Stimulated activated naive B cell treated with anti-CD40 and anti-IgM and Interleukin-4, amounts not matched to agents 10 μg/mL and 1 μg/mL and 100 μg/mL, for 72 hours (primary cell): ENCODE measurements at regions not wholly inside any gene's neighbourhood (a gene's known extent, or its start where the extent isn't known, plus 50 kb on each side); places are given as distances from the start of the nearest gene placed in this dataset.

Experiments
- ATAC-seq, 2 donors: fragments of 150-1000 bp; cut with Tn5 transposase; replicated peaks; 2 replicates each; pipeline ENCODE4 v1.10.0; 2021; ENCODE audit warnings: moderate library complexity in 1 of 2
- DNase-seq: peaks from one replicate; pipeline ENCODE4 v3.0.0; 2021
- H3K27ac Mint-ChIP-seq: one replicate; pipeline ENCODE4 v1.8.0; 2022; ENCODE audit warnings: mild to moderate bottlenecking, mixed read lengths
- H3K27me3 Mint-ChIP-seq, 2 donors: one replicate each; pipeline ENCODE4 v1.8.0; 2022; ENCODE audit warnings: mixed read lengths in 2 of 2
- H3K36me3 Mint-ChIP-seq, 2 donors: one replicate each; pipeline ENCODE4 v1.8.0; 2022; ENCODE audit warnings: mixed read lengths in 2 of 2, mild to moderate bottlenecking in 1 of 2
- H3K4me1 Mint-ChIP-seq, 2 donors: one replicate each; pipeline ENCODE4 v1.8.0; 2022; ENCODE audit warnings: mixed read lengths in 2 of 2, mild to moderate bottlenecking in 1 of 2
- H3K4me3 Mint-ChIP-seq, 2 donors: one replicate each; pipeline ENCODE4 v1.8.0; 2022; ENCODE audit warnings: mild to moderate bottlenecking in 2 of 2, mixed read lengths in 2 of 2, moderate library complexity in 1 of 2
- H3K9me3 Mint-ChIP-seq, 2 donors: one replicate each; pipeline ENCODE4 v1.8.0; 2022; ENCODE audit warnings: mixed read lengths in 2 of 2, mild to moderate bottlenecking in 1 of 2

DNA sequence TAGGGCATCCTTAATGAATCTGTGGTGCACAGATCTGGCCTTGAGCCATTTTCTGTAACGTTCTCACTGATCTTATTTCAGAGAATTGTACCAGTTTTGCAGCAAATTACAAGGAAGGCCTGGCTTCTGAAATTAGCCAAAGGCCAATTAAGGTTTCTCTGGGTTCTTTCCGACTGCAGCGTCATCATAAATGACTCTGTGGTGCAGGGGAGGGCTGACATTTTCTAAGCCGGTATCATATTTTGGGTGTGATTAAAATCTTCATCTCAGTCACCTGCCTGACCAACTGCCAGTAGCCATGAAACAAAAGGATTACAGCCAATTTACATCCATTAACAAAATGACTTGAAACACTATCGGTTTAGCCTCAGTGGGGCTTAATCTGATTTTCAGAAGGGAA is 363.7 kb downstream of the ADRA2A start:
- no peaks in the 10 kb centered on the region for H3K36me3 Mint-ChIP-seq
- peaks cover 5 to 10% of the 10 kb centered on the region in 2 donors for H3K27me3 Mint-ChIP-seq
- no peak overlapping the region for H3K4me3 Mint-ChIP-seq
- ATAC-seq (no peak), DNase-seq (no peak)
- peaks cover 0 to 5% of the 10 kb centered on the region in 2 donors for H3K9me3 Mint-ChIP-seq
- no peak overlapping the region for H3K27ac Mint-ChIP-seq
- no peaks in the 10 kb centered on the region for H3K4me1 Mint-ChIP-seq

DNA sequence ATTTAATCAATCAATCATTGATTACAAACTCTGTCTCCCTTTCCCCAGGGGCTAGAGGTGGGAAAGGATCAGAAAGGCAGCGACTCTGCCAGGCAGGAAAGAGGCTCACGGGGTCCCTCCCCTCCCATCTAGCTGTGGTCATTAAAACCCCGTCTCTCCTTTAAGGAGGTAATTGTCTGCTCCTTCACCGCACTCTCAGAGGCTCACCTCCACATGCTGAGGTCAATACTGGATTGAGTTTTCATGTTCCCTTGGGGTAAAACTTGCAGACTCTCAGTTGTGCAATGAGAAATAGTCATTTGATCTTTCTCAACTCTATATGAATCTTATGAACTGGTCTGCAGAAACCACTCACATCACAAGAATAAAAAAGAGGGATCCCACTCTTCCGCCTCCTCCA is 368.8 kb downstream of the ADRA2A start:
- no peak for ATAC-seq
- no peaks in the 10 kb centered on the region for H3K36me3 Mint-ChIP-seq
- no peak for DNase-seq
- no peak overlapping the region for H3K4me3 Mint-ChIP-seq
- H3K9me3 Mint-ChIP-seq, result peaks cover 13 to 15% of the 10 kb centered on the region in 2 donors
- no peak overlapping the region for H3K27ac Mint-ChIP-seq
- H3K27me3 Mint-ChIP-seq, result peaks cover 0 to 16% of the 10 kb centered on the region in 2 donors
- no peaks in the 10 kb centered on the region for H3K4me1 Mint-ChIP-seq

DNA sequence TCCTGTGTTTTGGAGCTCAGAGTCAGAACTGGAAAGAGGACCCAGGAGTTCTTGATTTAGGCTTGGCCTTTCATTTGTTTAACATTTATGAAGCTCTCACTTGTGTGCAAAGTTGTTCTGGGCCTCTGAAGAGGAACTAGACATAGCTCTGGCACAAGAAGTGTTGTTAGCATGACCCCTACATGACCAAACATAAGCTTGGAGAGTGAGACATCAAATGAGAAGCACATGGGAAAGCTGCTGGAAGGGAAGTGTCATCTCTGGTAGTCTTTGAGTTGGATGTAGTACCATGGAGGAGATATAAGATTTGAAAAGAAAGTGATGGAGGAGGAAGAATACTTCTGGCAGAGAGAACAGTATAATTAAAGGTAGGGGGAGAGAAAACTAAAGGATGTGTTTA is 370.1 kb downstream of the ADRA2A start:
- peaks cover 12 to 15% of the 10 kb centered on the region in 2 donors for H3K9me3 Mint-ChIP-seq
- no peaks in the 10 kb centered on the region for H3K36me3 Mint-ChIP-seq
- no peaks in the 10 kb centered on the region for H3K4me1 Mint-ChIP-seq

DNA sequence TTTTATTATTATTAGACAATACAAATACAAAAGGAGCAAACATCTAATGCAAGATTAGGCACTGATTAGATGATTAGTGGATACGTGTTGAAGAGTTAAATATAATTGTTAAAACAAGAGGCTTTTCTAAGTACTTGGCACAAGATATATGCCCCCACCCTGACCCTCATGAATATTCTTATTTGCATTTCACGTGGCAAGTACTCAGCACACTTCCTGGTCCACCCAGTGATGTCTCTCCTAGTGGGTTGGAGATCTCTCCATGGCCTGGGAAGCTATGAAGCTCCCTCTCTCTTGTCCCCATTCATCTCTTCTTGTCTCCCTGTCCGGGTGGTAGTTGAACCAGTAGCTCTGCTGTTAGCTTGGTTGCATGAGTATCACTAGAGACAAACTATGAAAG is 375.3 kb downstream of the ADRA2A start:
- Mint-ChIP-seq H3K27me3 (peaks cover 0 to 15% of the 10 kb centered on the region in 2 donors), H3K4me1 (no peaks in the 10 kb centered on the region), H3K9me3 (peaks cover 11 to 15% of the 10 kb centered on the region in 2 donors), H3K36me3 (no peaks in the 10 kb centered on the region), H3K4me3 (no peak overlapping the region), H3K27ac (no peak overlapping the region)
- DNase-seq (no peak), ATAC-seq (no peak)

More for the DNA sequence above, 370.1 kb downstream of the ADRA2A start:
- no peak for DNase-seq
- Mint-ChIP-seq H3K27me3 (peaks cover 0 to 12% of the 10 kb centered on the region in 2 donors), H3K27ac (no peak overlapping the region), H3K4me3 (no peak overlapping the region)
- no peak for ATAC-seq

DNA sequence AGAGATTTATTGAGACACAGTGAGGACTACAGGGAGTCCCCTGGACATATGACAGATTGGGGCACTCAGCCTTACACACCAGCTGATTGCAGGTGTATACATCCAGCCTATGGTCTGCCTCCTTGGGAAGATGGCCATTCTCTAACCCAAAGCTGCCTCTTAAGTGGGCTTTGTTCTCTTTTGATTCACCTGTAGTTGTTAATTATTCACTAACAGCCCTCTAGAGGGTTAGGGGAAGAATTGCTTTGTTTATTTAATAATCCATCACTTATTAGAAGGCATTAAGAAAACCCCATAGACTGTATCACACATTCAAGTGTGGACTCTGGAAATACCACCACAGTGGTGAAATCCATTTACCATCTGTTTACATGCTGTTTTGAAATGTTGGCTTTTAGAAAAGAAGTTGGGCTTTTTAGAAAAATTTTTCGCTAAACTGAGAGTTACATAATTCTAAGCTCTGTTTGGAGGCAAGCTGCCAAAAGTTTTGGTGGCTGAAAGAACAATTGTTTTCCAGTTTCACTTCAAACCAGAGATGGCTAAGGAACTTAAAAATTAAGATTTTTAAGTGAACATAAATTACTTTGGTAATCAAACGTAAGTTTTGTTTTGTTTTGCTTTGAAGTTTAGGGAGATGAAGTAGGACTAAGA is 379.1 kb downstream of the ADRA2A start:
- peaks cover 5 to 9% of the 10 kb centered on the region in 2 donors for H3K27me3 Mint-ChIP-seq
- no peak overlapping the region for H3K27ac Mint-ChIP-seq
- DNase-seq, result no peak
- H3K4me3 Mint-ChIP-seq, result no peak overlapping the region
- H3K9me3 Mint-ChIP-seq, result peaks cover 3 to 5% of the 10 kb centered on the region in 2 donors
- no peak for ATAC-seq
- no peaks in the 10 kb centered on the region for H3K4me1 Mint-ChIP-seq
- no peaks in the 10 kb centered on the region for H3K36me3 Mint-ChIP-seq

DNA sequence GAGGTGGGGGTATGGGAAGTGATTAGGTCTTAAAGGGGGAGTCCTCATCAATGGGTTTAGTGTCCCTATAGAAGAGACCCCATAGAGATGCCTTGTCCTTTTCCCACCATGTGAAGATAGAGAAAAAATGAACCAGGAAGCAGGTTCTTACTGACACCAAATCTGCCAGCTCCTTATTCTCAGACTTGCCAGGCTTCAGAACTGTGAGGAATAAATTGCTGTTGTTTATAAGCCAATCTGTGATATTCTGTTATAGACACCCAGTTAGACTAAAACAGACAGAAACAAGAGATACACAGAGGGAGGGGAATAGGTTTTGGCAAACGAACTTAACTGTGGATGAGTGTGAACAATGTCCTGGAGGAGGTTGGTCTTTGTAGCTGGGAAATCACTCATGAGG is 381.4 kb downstream of the ADRA2A start:
- no peak overlapping the region for H3K27ac Mint-ChIP-seq
- DNase-seq, result no peak
- H3K4me3 Mint-ChIP-seq, result no peak overlapping the region
- H3K4me1 Mint-ChIP-seq, result no peaks in the 10 kb centered on the region
- H3K27me3 Mint-ChIP-seq, result peaks cover 9 to 10% of the 10 kb centered on the region in 2 donors
- H3K36me3 Mint-ChIP-seq, result peaks cover 0 to 4% of the 10 kb centered on the region in 2 donors
- ATAC-seq, result no peak
- peaks cover 13 to 20% of the 10 kb centered on the region in 2 donors for H3K9me3 Mint-ChIP-seq

DNA sequence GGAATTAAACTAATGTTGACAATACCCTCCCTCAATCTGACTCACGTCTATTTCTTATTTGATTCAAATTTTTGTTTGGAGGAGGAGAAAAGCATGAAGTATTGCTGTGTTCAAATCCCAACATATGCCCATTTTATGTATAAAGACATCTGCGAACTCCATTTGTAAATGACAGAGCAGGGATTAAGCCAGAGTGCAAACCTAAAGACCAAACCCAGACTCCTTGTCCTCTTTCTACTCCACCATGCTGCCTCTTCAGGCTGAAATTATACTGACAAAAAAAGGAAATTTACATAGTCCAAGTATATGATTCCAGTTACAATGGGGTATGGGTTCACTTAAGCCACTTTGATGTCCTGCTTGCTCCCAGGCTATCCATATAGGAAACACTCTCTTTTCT is 383.1 kb downstream of the ADRA2A start:
- no peak for ATAC-seq
- Mint-ChIP-seq H3K4me3 (no peak overlapping the region), H3K27me3 (peaks cover 6 to 10% of the 10 kb centered on the region in 2 donors), H3K36me3 (peaks cover 0 to 4% of the 10 kb centered on the region in 2 donors), H3K27ac (no peak overlapping the region), H3K4me1 (no peaks in the 10 kb centered on the region), H3K9me3 (peaks cover 11 to 18% of the 10 kb centered on the region in 2 donors)
- no peak for DNase-seq

DNA sequence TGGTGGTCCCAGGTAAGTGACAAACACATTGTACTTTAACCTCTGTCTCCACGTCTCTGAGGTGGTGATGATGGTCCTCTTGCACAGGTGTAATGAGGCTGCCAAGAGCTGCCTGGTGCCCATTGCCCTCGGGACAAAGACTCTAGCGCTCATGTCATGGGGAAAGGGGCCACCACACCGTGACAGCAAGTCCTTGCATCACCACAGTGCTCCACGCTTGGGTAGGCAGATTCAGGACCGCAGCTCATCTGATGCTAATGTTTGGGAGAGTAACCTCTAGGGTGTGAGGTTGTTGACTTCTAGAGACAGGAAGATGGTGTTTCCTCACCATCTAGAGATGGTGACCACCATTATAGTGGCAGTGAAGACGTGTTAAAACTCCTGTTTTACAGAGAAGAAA is 395.6 kb downstream of the ADRA2A start:
- ATAC-seq (no peak), DNase-seq (no peak)
- Mint-ChIP-seq H3K9me3 (no peaks in the 10 kb centered on the region), H3K36me3 (no peaks in the 10 kb centered on the region), H3K27ac (no peak overlapping the region), H3K27me3 (peaks cover 0 to 4% of the 10 kb centered on the region in 2 donors), H3K4me1 (no peaks in the 10 kb centered on the region), H3K4me3 (no peak overlapping the region)

DNA sequence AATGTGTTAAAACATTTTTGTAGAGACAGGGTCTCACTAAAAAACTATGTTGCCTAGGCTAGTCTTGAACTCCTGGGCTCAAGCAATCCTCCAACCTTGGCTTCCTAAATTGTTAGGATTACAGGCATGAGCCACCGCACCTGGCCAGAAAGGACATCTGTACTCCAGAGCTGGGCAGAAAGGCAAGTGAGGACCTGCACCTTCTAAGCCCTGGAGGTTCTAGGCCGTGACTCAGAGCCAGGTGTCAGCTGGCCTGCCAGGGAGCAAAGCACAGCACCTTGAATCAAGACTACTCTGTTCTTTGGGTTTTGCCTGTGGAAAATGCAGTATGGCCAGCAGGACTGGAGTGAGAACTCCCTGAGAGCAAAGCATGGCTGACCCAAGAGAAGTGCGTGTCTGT is 396.5 kb downstream of the ADRA2A start:
- ATAC-seq, result no peak

DNA sequence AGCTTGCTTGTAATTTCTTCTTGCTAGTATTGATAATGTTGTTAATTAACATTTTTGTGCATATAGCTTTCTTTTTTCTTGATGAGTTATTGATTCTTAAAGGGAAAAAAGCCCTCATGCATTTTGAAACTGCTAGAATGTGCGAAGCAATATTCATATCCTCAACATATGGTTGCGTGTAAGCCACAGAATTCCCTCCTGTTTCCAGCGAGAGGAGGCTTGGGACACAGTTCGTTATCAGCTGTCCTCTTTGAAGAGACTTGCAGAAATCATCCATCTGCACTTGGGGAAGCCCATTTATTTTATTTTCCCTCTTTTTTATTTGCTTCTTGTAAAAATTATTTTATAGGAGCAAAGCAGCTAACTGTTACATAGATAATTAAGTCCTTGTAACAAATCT is 398.0 kb downstream of the ADRA2A start:
- Mint-ChIP-seq H3K27ac (no peak overlapping the region), H3K4me3 (no peak overlapping the region), H3K36me3 (no peaks in the 10 kb centered on the region), H3K27me3 (peaks cover 4 to 5% of the 10 kb centered on the region in 2 donors), H3K9me3 (no peaks in the 10 kb centered on the region), H3K4me1 (no peaks in the 10 kb centered on the region)
- DNase-seq (no peak), ATAC-seq (no peak)

More for the DNA sequence above, 396.5 kb downstream of the ADRA2A start:
- no peaks in the 10 kb centered on the region for H3K9me3 Mint-ChIP-seq
- no peak for DNase-seq
- H3K4me3 Mint-ChIP-seq, result no peak overlapping the region
- no peaks in the 10 kb centered on the region for H3K36me3 Mint-ChIP-seq
- H3K27me3 Mint-ChIP-seq, result peaks cover 0 to 4% of the 10 kb centered on the region in 2 donors
- H3K4me1 Mint-ChIP-seq, result no peaks in the 10 kb centered on the region
- H3K27ac Mint-ChIP-seq, result no peak overlapping the region

DNA sequence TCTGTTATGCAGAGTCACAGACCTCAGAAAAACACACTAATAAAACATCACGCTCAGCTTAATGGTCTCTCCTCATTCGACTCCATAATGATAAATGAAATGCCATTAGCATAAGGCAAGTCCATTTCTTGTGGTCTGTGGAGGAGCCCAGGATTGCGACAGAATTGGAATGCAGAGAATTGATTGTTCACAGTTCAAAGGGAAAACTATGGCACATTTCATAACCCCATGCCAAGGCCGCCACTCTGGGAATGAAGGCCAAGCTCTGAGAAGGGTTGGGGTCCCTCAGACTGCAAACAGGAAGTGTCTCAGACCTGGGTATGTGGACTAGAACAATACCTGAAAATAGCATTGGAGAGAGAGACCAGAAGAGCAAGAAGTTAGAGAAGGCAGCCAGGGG is 398.9 kb downstream of the ADRA2A start:
- H3K9me3 Mint-ChIP-seq, result no peaks in the 10 kb centered on the region
- peaks cover 4 to 5% of the 10 kb centered on the region in 2 donors for H3K27me3 Mint-ChIP-seq
- H3K27ac Mint-ChIP-seq, result no peak overlapping the region
- no peak overlapping the region for H3K4me3 Mint-ChIP-seq
- H3K36me3 Mint-ChIP-seq, result no peaks in the 10 kb centered on the region
- ATAC-seq (no peak), DNase-seq (no peak)
- no peaks in the 10 kb centered on the region for H3K4me1 Mint-ChIP-seq

DNA sequence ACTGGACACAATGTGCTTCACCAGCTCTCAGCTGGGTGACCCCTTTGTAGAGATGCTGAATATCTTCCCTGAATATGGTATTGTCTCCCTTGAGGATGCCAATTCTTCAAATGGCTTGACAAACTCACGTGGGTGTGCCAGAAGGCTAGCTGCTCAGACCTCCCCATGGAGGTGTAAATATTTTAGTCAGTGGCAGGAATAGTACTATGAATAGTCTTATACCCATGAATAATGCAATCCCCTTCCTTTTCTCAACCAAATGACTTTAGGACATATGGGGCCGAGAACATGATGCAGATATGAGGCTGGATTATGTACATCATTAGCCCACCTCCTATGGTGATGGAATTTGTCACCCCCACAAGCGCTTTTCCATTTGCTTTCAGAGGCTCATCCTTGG is 401.8 kb downstream of the ADRA2A start:
- no peaks in the 10 kb centered on the region for H3K9me3 Mint-ChIP-seq
- ATAC-seq (no peak), DNase-seq (no peak)
- no peaks in the 10 kb centered on the region for H3K36me3 Mint-ChIP-seq
- H3K4me1 Mint-ChIP-seq, result no peaks in the 10 kb centered on the region
- no peak overlapping the region for H3K4me3 Mint-ChIP-seq
- peaks cover 0 to 5% of the 10 kb centered on the region in 2 donors for H3K27me3 Mint-ChIP-seq
- H3K27ac Mint-ChIP-seq, result no peak overlapping the region

DNA sequence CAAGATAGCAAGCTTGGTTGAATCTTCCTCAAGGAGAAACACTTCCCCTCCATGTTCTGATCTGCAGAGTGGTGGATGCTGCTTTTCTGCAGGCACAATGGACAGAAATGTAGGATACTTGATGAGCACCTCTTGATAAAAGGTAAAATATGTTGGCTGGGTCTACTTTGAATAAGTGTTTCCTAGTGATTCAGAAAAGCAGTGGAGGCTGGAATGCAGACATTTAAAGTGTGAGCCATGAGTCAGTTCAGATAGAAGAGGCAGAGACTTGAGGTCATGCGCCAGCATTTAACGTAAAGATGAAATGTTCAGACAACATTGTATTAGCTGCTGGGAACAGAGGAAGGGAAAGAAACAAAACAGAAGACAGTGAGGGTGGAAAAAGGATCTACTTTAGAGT is 403.1 kb downstream of the ADRA2A start:
- H3K9me3 Mint-ChIP-seq, result no peaks in the 10 kb centered on the region
- no peaks in the 10 kb centered on the region for H3K36me3 Mint-ChIP-seq
- no peaks in the 10 kb centered on the region for H3K4me1 Mint-ChIP-seq
- H3K27me3 Mint-ChIP-seq, result peaks cover 0 to 5% of the 10 kb centered on the region in 2 donors
- DNase-seq, result no peak
- no peak for ATAC-seq
- no peak overlapping the region for H3K27ac Mint-ChIP-seq
- H3K4me3 Mint-ChIP-seq, result no peak overlapping the region

DNA sequence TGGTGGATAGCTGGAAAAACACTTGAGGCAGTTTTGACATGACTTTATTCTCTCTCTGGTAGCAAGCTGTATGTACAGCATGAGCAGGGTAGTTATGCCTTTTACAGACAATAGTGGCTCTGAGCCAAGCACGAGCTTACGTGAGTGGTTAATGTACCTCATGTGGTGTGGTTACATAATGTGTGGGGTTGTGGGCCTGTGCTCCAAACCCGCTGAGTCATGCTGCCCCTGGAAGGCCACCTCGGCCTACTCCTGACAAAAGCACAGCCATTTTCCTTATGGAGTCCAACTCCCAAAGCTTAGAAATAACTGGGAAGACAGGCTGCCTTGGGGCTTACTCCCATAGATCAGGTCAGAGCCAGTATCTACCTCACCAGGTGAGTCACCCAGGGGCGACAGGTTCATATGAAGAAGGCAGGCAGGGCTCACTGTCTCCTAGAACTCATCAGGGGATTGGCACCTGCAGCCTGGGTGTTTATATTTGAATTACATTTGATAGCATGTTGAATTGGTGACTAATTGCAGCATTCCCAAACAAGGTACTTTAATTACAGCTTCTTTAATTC is 404.5 kb downstream of the ADRA2A start:
- H3K27ac Mint-ChIP-seq, result no peak overlapping the region
- no peak overlapping the region for H3K4me3 Mint-ChIP-seq
- H3K27me3 Mint-ChIP-seq, result peaks cover 0 to 5% of the 10 kb centered on the region in 2 donors
- ATAC-seq (no peak), DNase-seq (no peak)
- H3K36me3 Mint-ChIP-seq, result no peaks in the 10 kb centered on the region
- no peaks in the 10 kb centered on the region for H3K9me3 Mint-ChIP-seq
- H3K4me1 Mint-ChIP-seq, result no peaks in the 10 kb centered on the region

DNA sequence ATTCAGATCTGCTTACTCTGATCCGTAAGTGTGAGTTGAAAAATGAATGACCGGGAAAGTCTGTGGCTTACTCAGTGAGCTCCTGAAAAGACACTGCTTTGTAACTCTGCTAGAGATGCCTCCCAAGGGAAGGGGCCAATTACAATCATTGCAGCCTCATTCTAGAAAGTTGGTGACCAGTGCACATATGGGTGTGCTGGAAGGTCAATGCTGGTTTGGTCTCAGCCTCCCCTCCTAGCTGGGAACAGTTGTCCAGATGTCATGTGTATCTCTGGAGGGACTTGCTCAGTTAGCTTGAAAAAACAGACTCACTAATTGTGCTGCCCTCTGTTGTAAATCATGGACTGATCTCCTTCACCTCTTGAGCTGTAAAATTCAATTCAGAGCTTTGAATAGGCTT is 405.0 kb downstream of the ADRA2A start:
- ATAC-seq (no peak), DNase-seq (no peak)
- H3K27me3 Mint-ChIP-seq, result peaks cover 0 to 5% of the 10 kb centered on the region in 2 donors
- no peak overlapping the region for H3K27ac Mint-ChIP-seq
- H3K9me3 Mint-ChIP-seq, result peaks cover 0 to 1% of the 10 kb centered on the region in 2 donors
- H3K4me1 Mint-ChIP-seq, result no peaks in the 10 kb centered on the region
- H3K36me3 Mint-ChIP-seq, result no peaks in the 10 kb centered on the region
- no peak overlapping the region for H3K4me3 Mint-ChIP-seq
